GM12878 (cell line): ENCODE measurements at regions not wholly inside any gene's neighbourhood (a gene's known extent, or its start where the extent isn't known, plus 50 kb on each side); places are given as distances from the start of the nearest gene placed in this dataset.

ENCODE experiments used
- ATAC-seq: fragments of 200-7000 bp; cut with Tn5 transposase; 3 replicates; pipeline ENCODE4 v1.9.1; 2020; ENCODE audit warnings: mild to moderate bottlenecking, moderate library complexity
- BruUV-seq: library from RNA; stranded (reverse); fragments of 400-500 nt; replicated peaks from 2 replicates; lab custom pipeline; 2021; lab: Mats Ljungman, UMichigan
- CTCF ChIA-PET: fragments of 300-600 bp; sonication (Branson Sonifier 250); formaldehyde crosslinking; extraction: SDS; loops from one replicate; lab custom pipeline; 2021; ENCODE audit warnings: inconsistent platforms; lab: Yijun Ruan, JAX
- POLR2A ChIA-PET: fragments of 350-600 bp; formaldehyde crosslinking; extraction: SDS; loops from one replicate; lab custom pipeline; 2021; ENCODE audit warnings: inconsistent platforms; lab: Charles Lee
- RAD21 ChIA-PET: fragments of 300-600 bp; sonication (Branson Sonifier 250); formaldehyde crosslinking; loops from one replicate; lab custom pipeline; 2023; ENCODE audit warnings: antibody characterized with exemption; ENCODE audit not compliant: unreplicated experiment; lab: Charles Lee
- SMC1A ChIA-PET: fragments of 300-600 bp; sonication (Branson Sonifier 250); formaldehyde crosslinking; loops from one replicate; lab custom pipeline; 2023; ENCODE audit not compliant: unreplicated experiment, uncharacterized antibody; lab: Charles Lee
- DNase-seq: peaks from one replicate; pipeline ENCODE4 v3.0.0-alpha.2; 2011; ENCODE audit warnings: low read depth, low spot score
- FAIRE-seq: peaks from 3 replicates; lab custom pipeline; 2011; peaks lifted over from hg19 to GRCh38; lab: Jason Lieb, UNC
- H2AFZ ChIP-seq: 2 replicates; pipeline ENCODE4 v1.6.0; 2011; ENCODE audit warnings: low read depth, low read length, control low read depth; ENCODE audit not compliant: control insufficient read depth
- H3K27ac ChIP-seq: 2 replicates; pipeline ENCODE4 v1.5.1; 2011; ENCODE audit warnings: control low read depth; ENCODE audit not compliant: control insufficient read depth, insufficient read depth
- H3K27me3 ChIP-seq, 2 experiments: replicated peaks in 1 of 2; 2 replicates each; pipeline versions ENCODE4 v1.6.0 to v1.6.1; 2011; ENCODE audit warnings: low read length in 1 of 2; ENCODE audit not compliant: control insufficient read depth in 2 of 2, insufficient read depth in 2 of 2
- H3K36me3 ChIP-seq, 2 experiments: 2 replicates each; pipeline ENCODE4 v1.5.1; 2011; ENCODE audit warnings: low read length in 1 of 2; ENCODE audit not compliant: control insufficient read depth in 2 of 2, insufficient read depth in 2 of 2
- H3K4me1 ChIP-seq: 2 replicates; pipeline ENCODE4 v1.6.1; 2011; ENCODE audit warnings: mild to moderate bottlenecking, low read length, moderate library complexity, mixed read lengths; ENCODE audit not compliant: control insufficient read depth, insufficient read depth
- H3K4me2 ChIP-seq: 2 replicates; pipeline ENCODE4 v1.6.0; 2011; ENCODE audit warnings: control low read depth; ENCODE audit not compliant: control insufficient read depth, insufficient read depth
- H3K4me3 ChIP-seq: fragments of 200-600 bp; sonication (generic); 2 replicates; pipeline ENCODE4 v1.5.1; 2016
- H3K79me2 ChIP-seq: 2 replicates; pipeline ENCODE4 v1.6.0; 2011; ENCODE audit warnings: low read length; ENCODE audit not compliant: control insufficient read depth, insufficient read depth
- H3K9ac ChIP-seq: 2 replicates; pipeline ENCODE4 v1.8.0; 2011; ENCODE audit warnings: low read length, control low read depth, mixed read lengths; ENCODE audit not compliant: control insufficient read depth, insufficient read depth
- H3K9me3 ChIP-seq: replicated peaks from 3 replicates; pipeline ENCODE4 v1.5.1; 2011; ENCODE audit warnings: mild to moderate bottlenecking, low read length; ENCODE audit not compliant: control insufficient read depth, insufficient read depth
- H4K20me1 ChIP-seq: 2 replicates; pipeline ENCODE4 v1.6.0; 2011; ENCODE audit not compliant: control insufficient read depth, insufficient read depth
- BACH1 ChIP-seq: fragments of 450-650 bp; IDR thresholded peaks from 2 replicates; pipeline ENCODE4 v1.6.1; 2017; ENCODE audit warnings: mild to moderate bottlenecking, borderline replicate concordance
- CHD2 ChIP-seq: IDR thresholded peaks from 2 replicates; pipeline ENCODE4 v1.6.1; 2011; ENCODE audit warnings: low read depth, low read length, improper control_type of control experiment, borderline replicate concordance
- CHD4 ChIP-seq: fragments of 200-600 bp; sonication (generic); IDR thresholded peaks from 2 replicates; pipeline ENCODE4 v1.6.1; 2016; ENCODE audit warnings: mild to moderate bottlenecking
- EGR1 ChIP-seq, 2 experiments: IDR thresholded peaks; 1 replicate in 1 of 2; 2 replicates in 1 of 2; pipeline ENCODE4 v1.6.1; 2011 to 2012; ENCODE audit warnings: low read depth in 2 of 2, low read length in 2 of 2, borderline replicate concordance in 1 of 2, mild to moderate bottlenecking in 1 of 2, moderate library complexity in 1 of 2
- EZH2 ChIP-seq: IDR thresholded peaks from 2 replicates; pipeline ENCODE4 v1.6.1; 2012; ENCODE audit warnings: low read depth, mild to moderate bottlenecking, control low read depth, inconsistent platforms, low read length, borderline replicate concordance; ENCODE audit not compliant: control insufficient read depth
- GATAD2B ChIP-seq: fragments of 450-650 bp; conservative IDR thresholded peaks from 2 replicates; pipeline ENCODE4 v1.6.1; 2017; ENCODE audit warnings: low read depth, mild to moderate bottlenecking, moderate library complexity
- HSF1 ChIP-seq: fragments of 150-350 bp; IDR thresholded peaks from 2 replicates; pipeline ENCODE4 v1.6.1; 2014; ENCODE audit warnings: mild to moderate bottlenecking, low read depth, low read length
- IKZF2 ChIP-seq, 2 experiments: fragments of 450-650 bp; IDR thresholded peaks; 2 replicates each; pipeline ENCODE4 v1.6.1; 2017; ENCODE audit warnings: mild to moderate bottlenecking in 2 of 2, moderate library complexity in 2 of 2
- KAT2A ChIP-seq: conservative IDR thresholded peaks from 2 replicates; pipeline ENCODE4 v1.6.1; 2011; ENCODE audit warnings: low read depth, low read length; ENCODE audit not compliant: control insufficient read depth
- MTA2 ChIP-seq: fragments of 450-650 bp; IDR thresholded peaks from 2 replicates; pipeline ENCODE4 v1.6.1; 2016; ENCODE audit warnings: low read depth, mild to moderate bottlenecking, moderate library complexity
- MTA3 ChIP-seq: IDR thresholded peaks from 2 replicates; pipeline ENCODE4 v1.6.1; 2012; ENCODE audit warnings: low read length, inconsistent platforms, borderline replicate concordance
- NFYB ChIP-seq: IDR thresholded peaks from 2 replicates; pipeline ENCODE4 v1.6.1; 2011; ENCODE audit warnings: low read depth, mild to moderate bottlenecking, low read length, improper control_type of control experiment, moderate library complexity; ENCODE audit not compliant: insufficient read depth
- NRF1 ChIP-seq: conservative IDR thresholded peaks from 2 replicates; pipeline ENCODE4 v1.6.1; 2011; ENCODE audit warnings: mild to moderate bottlenecking, low read depth, low read length, improper control_type of control experiment
- PML ChIP-seq: IDR thresholded peaks from 2 replicates; pipeline ENCODE4 v1.6.1; 2012; ENCODE audit warnings: low read length, inconsistent platforms
- POLR2AphosphoS5 ChIP-seq: IDR thresholded peaks from 2 replicates; pipeline ENCODE4 v1.6.1; 2011; ENCODE audit warnings: mild to moderate bottlenecking, low read length, inconsistent platforms
- RELA ChIP-seq: fragments of 450-650 bp; IDR thresholded peaks from 2 replicates; pipeline ENCODE4 v1.8.0; 2014; ENCODE audit warnings: borderline replicate concordance; ENCODE audit not compliant: partially characterized antibody
- SPI1 ChIP-seq: IDR thresholded peaks from 2 replicates; pipeline ENCODE4 v1.6.1; 2011; ENCODE audit warnings: low read depth, mild to moderate bottlenecking, low read length, moderate library complexity, borderline replicate concordance; ENCODE audit not compliant: insufficient read depth
- ZNF592 ChIP-seq: fragments of 450-650 bp; IDR thresholded peaks from 2 replicates; pipeline ENCODE4 v1.6.1; 2017; ENCODE audit warnings: mild to moderate bottlenecking, moderate library complexity
- WGBS: methylation state at CpG from one replicate; pipeline ENCODE4 v1.1.6; 2016; ENCODE audit warnings: low lambda C conversion rate; ENCODE audit not compliant: insufficient replicate concordance, insufficient coverage; ENCODE audit errors: missing lambda C conversion rate; 5-methylcytosine and 5-hydroxymethylcytosine counted together
- in situ Hi-C: fragments of 300-500 bp; cut with MboI; formaldehyde crosslinking; loops from 9 replicates; pipeline ENCODE4 v1.14.3; 2018; ENCODE audit warnings: mixed read lengths
- intact Hi-C: fragments of 100-400 bp; cut with micrococcal nuclease; formaldehyde crosslinking; loops from one replicate; pipeline ENCODE4 v1.14.2; 2022; ENCODE audit not compliant: unreplicated experiment

GRCh38 chr22:49056301-49056700 lies 771.4 kb downstream of the BRD1 start:
- Histone ChIP-seq H3K36me3 (no peaks in the 10 kb centered on the region), H4K20me1 (no peaks in the 10 kb centered on the region), H2AFZ (no peak overlapping the region), H3K27me3 (no peaks in the 10 kb centered on the region), H3K4me1 (no peaks in the 10 kb centered on the region), H3K4me3 (no peak overlapping the region), H3K79me2 (no peaks in the 10 kb centered on the region), H3K9me3 (no peaks in the 10 kb centered on the region; the same call in 2 of the 3 replicates), H3K9ac (no peak overlapping the region), H3K4me2 (no peak overlapping the region), H3K27ac (no peak overlapping the region)
- BruUV-seq: no TSS peak
- FAIRE-seq (no peak), ATAC-seq (no peak), DNase-seq (no peak)
- no peak for TF ChIP-seq BACH1
- no peak for TF ChIP-seq RELA
- no peak for TF ChIP-seq NFYB
- no peak for TF ChIP-seq CHD4
- no peak for TF ChIP-seq KAT2A
- TF ChIP-seq ZNF592: no peak
- TF ChIP-seq HSF1: no peak
- no peak for TF ChIP-seq PML
- no peak for TF ChIP-seq EGR1 (IDR thresholded peaks at IDR 0.05; ENCODE audit: borderline replicate concordance in 1 of 2, low read depth in 2 of 2, low read length in 2 of 2)
- no peak for TF ChIP-seq NRF1
- TF ChIP-seq SPI1: no peak
- no peak for TF ChIP-seq POLR2AphosphoS5
- no peak for TF ChIP-seq GATAD2B
- TF ChIP-seq EZH2: no peak
- TF ChIP-seq MTA3: no peak
- no peak for TF ChIP-seq IKZF2 (IDR thresholded peaks at IDR 0.05)
- no peak for TF ChIP-seq CHD2
- TF ChIP-seq MTA2: no peak
- SMC1A ChIA-PET: no interaction called here
- RAD21 ChIA-PET: no interaction called here
- WGBS: 29% methylated on average over 4 of the region's 4 CpGs
- POLR2A ChIA-PET: no interaction called here
- in situ Hi-C loops: loop anchor here (25.0 kb wide), 1 partner anchor 106 kb away; no protein-coding TSS in a partner anchor
- CTCF ChIA-PET: no interaction called here
- intact Hi-C loops: no loop called here
